DND-41 (cell line): ENCODE measurements at regions not wholly inside any gene's neighbourhood (a gene's known extent, or its start where the extent isn't known, plus 50 kb on each side); places are given as distances from the start of the nearest gene placed in this dataset.

ENCODE experiments used
- ATAC-seq: fragments of 200-7000 bp; cut with Tn5 transposase; 3 replicates; pipeline ENCODE4 v1.9.1; 2021; ENCODE audit warnings: low read depth; ENCODE audit not compliant: insufficient read depth
- DNase-seq: peaks from one replicate; pipeline ENCODE4 v3.0.0-alpha.2; 2020
- H2AFZ ChIP-seq: 2 replicates; pipeline ENCODE4 v1.6.0; 2012; ENCODE audit warnings: low read depth, low read length
- H3K27ac ChIP-seq: 2 replicates; pipeline ENCODE4 v1.5.1; 2012; ENCODE audit warnings: low read length, inconsistent platforms
- H3K27me3 ChIP-seq: fragments of 200-600 bp; sonication (generic); 2 replicates; pipeline ENCODE4 v1.6.0; 2012; ENCODE audit warnings: low read length, mild to moderate bottlenecking, inconsistent platforms; ENCODE audit not compliant: insufficient read depth, poor library complexity
- H3K36me3 ChIP-seq: 2 replicates; pipeline ENCODE4 v1.5.1; 2012; ENCODE audit warnings: low read length, inconsistent platforms; ENCODE audit not compliant: insufficient read depth
- H3K4me1 ChIP-seq: 2 replicates; pipeline ENCODE4 v1.5.1; 2012; ENCODE audit warnings: mild to moderate bottlenecking, low read length; ENCODE audit not compliant: insufficient read depth
- H3K4me2 ChIP-seq: 2 replicates; pipeline ENCODE4 v1.6.0; 2012; ENCODE audit warnings: mild to moderate bottlenecking, moderate library complexity, low read length, inconsistent platforms; ENCODE audit not compliant: insufficient read depth
- H3K4me3 ChIP-seq, 2 experiments: fragments of 200-600 bp in 1 of 2; shearing (Covaris generic) in 1 of 2; 2 replicates each; pipeline ENCODE4 v1.5.1; 2012 to 2016; ENCODE audit warnings: inconsistent platforms in 2 of 2, low read length in 2 of 2, mild to moderate bottlenecking in 2 of 2, low read depth in 1 of 2, moderate library complexity in 1 of 2
- H3K79me2 ChIP-seq: 2 replicates; pipeline ENCODE4 v1.6.0; 2012; ENCODE audit warnings: low read length, inconsistent platforms; ENCODE audit not compliant: insufficient read depth
- H3K9ac ChIP-seq: 2 replicates; pipeline ENCODE4 v1.6.0; 2012; ENCODE audit warnings: low read depth, mild to moderate bottlenecking, inconsistent platforms, low read length, moderate library complexity
- H3K9me3 ChIP-seq: 2 replicates; pipeline ENCODE4 v1.5.1; 2012; ENCODE audit warnings: low read length, moderate library complexity, mild to moderate bottlenecking, inconsistent platforms; ENCODE audit not compliant: insufficient read depth, severe bottlenecking
- H4K20me1 ChIP-seq: 2 replicates; pipeline ENCODE4 v1.6.0; 2012; ENCODE audit warnings: low read length; ENCODE audit not compliant: insufficient read depth
- CTCF ChIP-seq: IDR thresholded peaks from 2 replicates; pipeline ENCODE4 v1.5.1; 2012; ENCODE audit warnings: borderline replicate concordance, low read length, moderate library complexity, mild to moderate bottlenecking; ENCODE audit not compliant: poor library complexity, severe bottlenecking; ENCODE audit errors: extremely low read depth
- EZH2 ChIP-seq: IDR thresholded peaks from 3 replicates; pipeline ENCODE4 v1.6.1; 2012; ENCODE audit warnings: borderline replicate concordance, low read depth, mild to moderate bottlenecking, moderate library complexity, low read length, inconsistent platforms; ENCODE audit not compliant: severe bottlenecking

GRCh38 chr17:77848257-77848656, 110.2 kb upstream of the TNRC6C start:
- no peaks in the 10 kb centered on the region for H3K79me2 ChIP-seq
- no peak for TF ChIP-seq CTCF
- ATAC-seq = no peak

GRCh38 chr17:77849239-77849638, 109.3 kb upstream of the TNRC6C start:
- no peaks in the 10 kb centered on the region for H4K20me1 ChIP-seq
- H3K79me2 ChIP-seq = no peaks in the 10 kb centered on the region
- no peak for ATAC-seq
- no peaks in the 10 kb centered on the region for H3K36me3 ChIP-seq
- no peak overlapping the region for H3K9ac ChIP-seq
- DNase-seq = no peak
- no peak overlapping the region for H2AFZ ChIP-seq
- no peak for TF ChIP-seq EZH2
- no peak for TF ChIP-seq CTCF
- H3K9me3 ChIP-seq = no peaks in the 10 kb centered on the region
- H3K4me1 ChIP-seq = peaks cover 64% of the 10 kb centered on the region
- H3K4me2 ChIP-seq = no peak overlapping the region
- H3K4me3 ChIP-seq = no peak overlapping the region
- H3K27ac ChIP-seq = no peak overlapping the region
- no peaks in the 10 kb centered on the region for H3K27me3 ChIP-seq

More at GRCh38 chr17:77848257-77848656, 110.2 kb upstream of the TNRC6C start:
- Histone ChIP-seq H3K9ac (no peak overlapping the region), H3K4me1 (peaks cover 64% of the 10 kb centered on the region), H3K27ac (peak overlapping the region; percentile 95), H3K4me2 (no peak overlapping the region; the same call in 1 of the 2 replicates), H3K27me3 (no peaks in the 10 kb centered on the region), H2AFZ (no peak overlapping the region), H4K20me1 (no peaks in the 10 kb centered on the region), H3K36me3 (no peaks in the 10 kb centered on the region), H3K9me3 (no peaks in the 10 kb centered on the region), H3K4me3 (no peak overlapping the region)
- no peak for DNase-seq

GRCh38 chr17:77851921-77852320, 106.6 kb upstream of the TNRC6C start:
- H2AFZ ChIP-seq = no peak overlapping the region

GRCh38 chr17:77852731-77853130, 105.8 kb upstream of the TNRC6C start:
- no peak overlapping the region for H3K4me2 ChIP-seq
- H3K9ac ChIP-seq = no peak overlapping the region
- no peak for ATAC-seq
- TF ChIP-seq CTCF = no peak
- TF ChIP-seq EZH2 = no peak
- no peak overlapping the region for H2AFZ ChIP-seq
- no peaks in the 10 kb centered on the region for H3K9me3 ChIP-seq
- no peaks in the 10 kb centered on the region for H3K27me3 ChIP-seq
- H3K27ac ChIP-seq = 0 out of 2 replicates have a peak overlapping the region, but pooled peaks have one; percentile 39
- H3K4me3 ChIP-seq = no peak overlapping the region
- no peaks in the 10 kb centered on the region for H4K20me1 ChIP-seq
- no peaks in the 10 kb centered on the region for H3K79me2 ChIP-seq
- no peak for DNase-seq
- H3K36me3 ChIP-seq = no peaks in the 10 kb centered on the region
- H3K4me1 ChIP-seq = peaks cover 44% of the 10 kb centered on the region

More at GRCh38 chr17:77851921-77852320, 106.6 kb upstream of the TNRC6C start:
- Histone ChIP-seq H3K27me3 (no peaks in the 10 kb centered on the region), H3K4me2 (no peak overlapping the region), H4K20me1 (no peaks in the 10 kb centered on the region), H3K4me1 (peaks cover 44% of the 10 kb centered on the region), H3K9me3 (no peaks in the 10 kb centered on the region), H3K27ac (no peak overlapping the region), H3K4me3 (no peak overlapping the region), H3K36me3 (no peaks in the 10 kb centered on the region), H3K79me2 (no peaks in the 10 kb centered on the region), H3K9ac (no peak overlapping the region)
- DNase-seq (no peak), ATAC-seq (no peak)
- no peak for TF ChIP-seq EZH2
